Endothelial cell of umbilical vein (primary cell): ENCODE measurements at regions not wholly inside any gene's neighbourhood (a gene's known extent, or its start where the extent isn't known, plus 50 kb on each side); places are given as distances from the start of the nearest gene placed in this dataset.

Source experiments
- BruUV-seq: library from RNA; stranded (reverse); fragments of 400-500 nt; replicated peaks from 2 replicates; lab custom pipeline; 2021; lab: Mats Ljungman, UMichigan
- CTCF ChIA-PET: fragments of 300-600, 350-600 bp; sonication (Branson Sonifier 250); formaldehyde crosslinking; loops from one replicate; lab custom pipeline; 2021; ENCODE audit warnings: antibody characterized with exemption, inconsistent platforms; lab: Charles Lee
- POLR2A ChIA-PET: fragments of 300-600, 350-600 bp; sonication (Branson Sonifier 250); formaldehyde crosslinking; loops from one replicate; lab custom pipeline; 2021; ENCODE audit warnings: antibody characterized with exemption, inconsistent platforms; lab: Charles Lee
- DNase-seq: peaks from one replicate; pipeline ENCODE4 v3.0.0-alpha.2; 2011; ENCODE audit warnings: low read depth, low spot score
- FAIRE-seq: peaks from 2 replicates; lab custom pipeline; 2011; peaks lifted over from hg19 to GRCh38; lab: Jason Lieb, UNC
- H2AFZ ChIP-seq: 2 replicates; pipeline ENCODE4 v1.6.0; 2012; ENCODE audit warnings: low read depth, low read length, control low read depth, inconsistent platforms
- H3K27ac ChIP-seq: 2 replicates; pipeline ENCODE4 v1.5.1; 2011; ENCODE audit warnings: low read depth, mild to moderate bottlenecking, control low read depth, low read length, moderate library complexity; ENCODE audit not compliant: insufficient read depth
- H3K27me3 ChIP-seq, 2 experiments: 2 replicates each; pipeline versions ENCODE4 v1.6.0 to v1.6.1; 2011; ENCODE audit warnings: low read length in 2 of 2, mixed read lengths in 1 of 2; ENCODE audit not compliant: control insufficient read depth in 2 of 2, insufficient read depth in 2 of 2
- H3K36me3 ChIP-seq, 2 experiments: 2 replicates in 1 of 2; 3 replicates in 1 of 2; pipeline ENCODE4 v1.5.1; 2011; ENCODE audit warnings: low read length in 2 of 2, mild to moderate bottlenecking in 1 of 2, moderate library complexity in 1 of 2; ENCODE audit not compliant: control insufficient read depth in 2 of 2, insufficient read depth in 2 of 2; ENCODE audit errors: extremely low read depth in 1 of 2
- H3K4me1 ChIP-seq: 3 replicates; pipeline ENCODE4 v1.5.1; 2011; ENCODE audit warnings: mild to moderate bottlenecking, low read length; ENCODE audit not compliant: control insufficient read depth, insufficient read depth; ENCODE audit errors: extremely low read depth
- H3K4me2 ChIP-seq: 2 replicates; pipeline ENCODE4 v1.6.1; 2011; ENCODE audit warnings: low read length, control low read depth, mixed read lengths; ENCODE audit not compliant: insufficient read depth
- H3K4me3 ChIP-seq, 3 experiments: fragments of 200-600 bp in 1 of 3; sonication (generic), shearing (Covaris generic) in 1 of 3; replicated peaks in 1 of 3; 2 replicates each; pipeline ENCODE4 v1.5.1; 2011 to 2016; ENCODE audit warnings: control low read depth in 3 of 3, low read length in 3 of 3, mild to moderate bottlenecking in 2 of 3, inconsistent platforms in 1 of 3, low read depth in 1 of 3, moderate library complexity in 1 of 3; ENCODE audit not compliant: insufficient read depth in 1 of 3
- H3K79me2 ChIP-seq: 2 replicates; pipeline ENCODE4 v1.6.0; 2012; ENCODE audit warnings: low read length, inconsistent platforms; ENCODE audit not compliant: control insufficient read depth, insufficient read depth
- H3K9ac ChIP-seq: replicated peaks from 2 replicates; pipeline ENCODE3; 2011; ENCODE audit warnings: low read length, control low read depth; ENCODE audit not compliant: insufficient read depth; ENCODE audit errors: extremely low read depth
- H3K9me1 ChIP-seq: replicated peaks from 3 replicates; pipeline ENCODE4 v1.6.0; 2011; ENCODE audit warnings: mild to moderate bottlenecking, low read length; ENCODE audit not compliant: control insufficient read depth, insufficient read depth; ENCODE audit errors: extremely low read depth
- H3K9me3 ChIP-seq: replicated peaks from 2 replicates; pipeline ENCODE4 v1.5.1; 2012; ENCODE audit warnings: low read length, inconsistent platforms; ENCODE audit not compliant: control insufficient read depth, insufficient read depth
- H4K20me1 ChIP-seq: replicated peaks from 2 replicates; pipeline ENCODE3; 2011; ENCODE audit warnings: mild to moderate bottlenecking, low read length; ENCODE audit not compliant: control insufficient read depth, insufficient read depth; ENCODE audit errors: extremely low read depth
- EZH2 ChIP-seq: IDR thresholded peaks from 2 replicates; pipeline ENCODE4 v1.6.1; 2012; ENCODE audit warnings: borderline replicate concordance, low read depth, mild to moderate bottlenecking, moderate library complexity, low read length, inconsistent platforms; ENCODE audit not compliant: severe bottlenecking
- FOS ChIP-seq: IDR thresholded peaks from 2 replicates; pipeline ENCODE4 v1.6.1; 2011; ENCODE audit warnings: mild to moderate bottlenecking, low read length, moderate library complexity, borderline replicate concordance; ENCODE audit not compliant: insufficient read depth
- GATA2 ChIP-seq: IDR thresholded peaks from 2 replicates; pipeline ENCODE4 v1.7.0; 2011; ENCODE audit warnings: low read depth, mild to moderate bottlenecking, moderate library complexity, mixed read lengths, low read length; ENCODE audit not compliant: insufficient read length, insufficient read depth
- POLR2A ChIP-seq: IDR thresholded peaks from 2 replicates; pipeline ENCODE4 v1.6.1; 2012; ENCODE audit warnings: low read depth, mild to moderate bottlenecking, control low read depth, low read length
- dilution Hi-C: fragments of 300-500 bp; cut with MboI; formaldehyde crosslinking; loops from one replicate; pipeline ENCODE4 v1.15.0; 2019; ENCODE audit warnings: low sequenced_read_pairs; ENCODE audit not compliant: extremely low pct_ligation_motif_present
- intact Hi-C: fragments of 100-400 bp; cut with micrococcal nuclease; formaldehyde crosslinking; loops from one replicate; pipeline ENCODE4 v1.10.0; 2022

- DNase-seq: no peak
- H4K20me1 ChIP-seq: no peaks in the 10 kb centered on the region
Observed at GRCh38 chr10:78925275-78925674, 143.5 kb upstream of the ZMIZ1 start.

DNA sequence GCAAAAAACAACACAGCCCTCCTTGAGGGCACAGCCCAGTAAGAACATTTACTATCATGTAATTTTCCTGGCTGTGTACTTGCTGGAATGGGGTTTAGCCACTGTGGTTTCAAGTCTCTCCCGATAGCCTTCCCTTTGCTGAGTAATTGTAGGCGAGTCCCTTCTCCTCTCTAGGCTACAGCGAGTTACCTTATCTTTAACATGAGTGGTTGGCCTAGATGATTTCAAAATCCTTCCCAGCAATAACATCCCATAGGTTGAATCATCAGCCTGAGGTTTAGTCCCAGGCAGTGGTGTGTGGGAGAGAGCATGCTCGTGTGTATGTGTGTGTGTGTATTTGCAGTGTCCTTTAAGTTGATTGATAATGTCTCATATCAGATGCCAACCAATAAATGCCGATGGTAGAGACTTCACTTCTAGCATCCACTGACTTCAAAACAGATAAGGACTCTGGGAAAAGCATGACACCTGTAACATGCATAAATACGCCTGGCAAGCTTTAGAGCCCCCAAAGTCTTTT lies 142.9 kb upstream of the ZMIZ1 start:
- Histone ChIP-seq H3K79me2 (no peaks in the 10 kb centered on the region), H3K9me3 (no peaks in the 10 kb centered on the region), H3K27me3 (peaks cover 1 to 2% of the 10 kb centered on the region in 2 experiments), H3K27ac (no peak overlapping the region), H4K20me1 (no peaks in the 10 kb centered on the region), H3K4me1 (no peaks in the 10 kb centered on the region), H3K9ac (no peak overlapping the region), H3K36me3 (no peaks in the 10 kb centered on the region), H2AFZ (no peak overlapping the region), H3K4me3 (no peak overlapping the region), H3K9me1 (no peaks in the 10 kb centered on the region), H3K4me2 (no peak overlapping the region)
- intact Hi-C loops: no loop called here
- TF ChIP-seq GATA2 (no peak), EZH2 (no peak), POLR2A (no peak), FOS (no peak)
- CTCF ChIA-PET: no interaction called here
- DNase-seq (no peak), FAIRE-seq (no peak)
- dilution Hi-C loops: no loop called here
- BruUV-seq: no TSS peak
- POLR2A ChIA-PET: no interaction called here

More at GRCh38 chr10:78925275-78925674, 143.5 kb upstream of the ZMIZ1 start:
- CTCF ChIA-PET: no interaction called here
- Histone ChIP-seq H3K9ac (no peak overlapping the region), H3K36me3 (no peaks in the 10 kb centered on the region), H3K79me2 (no peaks in the 10 kb centered on the region), H3K27ac (no peak overlapping the region), H3K27me3 (peaks cover 1 to 2% of the 10 kb centered on the region in 2 experiments), H3K9me1 (no peaks in the 10 kb centered on the region), H3K4me3 (no peak overlapping the region), H3K9me3 (no peaks in the 10 kb centered on the region), H2AFZ (no peak overlapping the region), H3K4me2 (no peak overlapping the region), H3K4me1 (no peaks in the 10 kb centered on the region)
- POLR2A ChIA-PET: no interaction called here
- BruUV-seq: no TSS peak
- dilution Hi-C loops (no loop called here), intact Hi-C loops (no loop called here)
- no peak for FAIRE-seq
- no peak for TF ChIP-seq POLR2A
